Epidermal melanocyte (primary cell): ENCODE measurements at regions not wholly inside any gene's neighbourhood (a gene's known extent, or its start where the extent isn't known, plus 50 kb on each side); places are given as distances from the start of the nearest gene placed in this dataset.
"Not testable (repeated sequence)": the region's sequence is repeated elsewhere in the genome, so short reads cannot be mapped to it uniquely, and the experiment has no call there.

Source experiments
- DNase-seq: peaks from one replicate; pipeline ENCODE4 v3.0.0; 2011; ENCODE audit warnings: low spot score; ENCODE audit not compliant: insufficient read length

- DNase-seq = no peak
Measured at GRCh38 chr2:122061206-122061605, 305.8 kb downstream of the TSN start.

- DNase-seq = no peak
Measured at GRCh38 chr2:122061831-122062230, 306.4 kb downstream of the TSN start.

- DNase-seq = no peak
Measured at GRCh38 chr2:122062506-122062905, 307.1 kb downstream of the TSN start.

GRCh38 chr2:122063716-122064115 lies 308.3 kb downstream of the TSN start:
- no peak for DNase-seq

- no peak for DNase-seq
Measured at GRCh38 chr2:122070241-122070731, 314.8 kb downstream of the TSN start.

- DNase-seq = no peak
Measured at GRCh38 chr2:122072666-122073065, 317.2 kb downstream of the TSN start.

GRCh38 chr2:122074201-122074600 lies 318.8 kb downstream of the TSN start:
- DNase-seq = no peak

- DNase-seq = no peak
Measured at GRCh38 chr2:122075381-122075780, 319.9 kb downstream of the TSN start.

- no peak for DNase-seq
Measured at GRCh38 chr2:122077114-122077513, 321.7 kb downstream of the TSN start.

GRCh38 chr2:122077771-122078170 lies 322.3 kb downstream of the TSN start:
- no peak for DNase-seq

GRCh38 chr2:122078451-122078850 lies 323.0 kb downstream of the TSN start:
- DNase-seq = no peak

GRCh38 chr2:122079844-122080243 lies 324.4 kb downstream of the TSN start:
- no peak for DNase-seq

- DNase-seq = no peak
Measured at GRCh38 chr2:122080316-122080715, 324.9 kb downstream of the TSN start.

- no peak for DNase-seq
Measured at GRCh38 chr2:122080871-122081270, 325.4 kb downstream of the TSN start.

- no peak for DNase-seq
Measured at GRCh38 chr2:122081751-122082150, 326.3 kb downstream of the TSN start.

GRCh38 chr2:122083256-122084048 lies 328.0 kb downstream of the TSN start:
- DNase-seq = no peak

- DNase-seq = not testable (repeated sequence)
Measured at GRCh38 chr2:122085672-122086071, 330.2 kb downstream of the TSN start.

GRCh38 chr2:122094557-122094956 lies 339.1 kb downstream of the TSN start:
- DNase-seq = no peak

GRCh38 chr2:122096761-122097160 lies 341.3 kb downstream of the TSN start:
- DNase-seq = no peak

GRCh38 chr2:122098306-122098705 lies 342.9 kb downstream of the TSN start:
- no peak for DNase-seq

GRCh38 chr2:122100346-122100745 lies 344.9 kb downstream of the TSN start:
- no peak for DNase-seq

GRCh38 chr2:122100756-122101155 lies 345.3 kb downstream of the TSN start:
- no peak for DNase-seq

GRCh38 chr2:122101319-122101718 lies 345.9 kb downstream of the TSN start:
- DNase-seq = no peak
